Activated CD4-positive, alpha-beta T cell treated with anti-CD3 and anti-CD28 coated beads, Interleukin-2, amount 50 U/mL, for 16 hours (primary cell): ENCODE measurements at regions not wholly inside any gene's neighbourhood (a gene's known extent, or its start where the extent isn't known, plus 50 kb on each side); places are given as distances from the start of the nearest gene placed in this dataset.
"Not testable (repeated sequence)": the region's sequence is repeated elsewhere in the genome, so short reads cannot be mapped to it uniquely, and the experiment has no call there.

Source experiments
- DNase-seq: peaks from one replicate; pipeline ENCODE4 v3.0.0-alpha.2; 2020

GRCh38 chr5:174529925-174530681 is 194.3 kb upstream of the MSX2 start:
- no peak for DNase-seq

- no peak for DNase-seq
These were observed 192.6 kb upstream of the MSX2 start for GRCh38 chr5:174531782-174532191.

- peak; percentile 60 for DNase-seq
These were observed 191.6 kb upstream of the MSX2 start for GRCh38 chr5:174532455-174533453.

GRCh38 chr5:174533751-174534241 is 190.6 kb upstream of the MSX2 start:
- no peak for DNase-seq

- DNase-seq: no peak
These were observed 188.7 kb upstream of the MSX2 start for GRCh38 chr5:174535669-174536068.

- not testable (repeated sequence) for DNase-seq
These were observed 184.6 kb upstream of the MSX2 start for GRCh38 chr5:174539823-174540222.

- DNase-seq: no peak
These were observed 182.3 kb upstream of the MSX2 start for GRCh38 chr5:174542037-174542436.

- DNase-seq: no peak
These were observed 181.9 kb upstream of the MSX2 start for GRCh38 chr5:174542471-174542870.

GRCh38 chr5:174545926-174546325 is 178.5 kb upstream of the MSX2 start:
- no peak for DNase-seq

- DNase-seq: no peak
These were observed 176.6 kb upstream of the MSX2 start for GRCh38 chr5:174547814-174548213.

- DNase-seq: no peak
These were observed 175.1 kb upstream of the MSX2 start for GRCh38 chr5:174549254-174549653.

- no peak for DNase-seq
These were observed 174.4 kb upstream of the MSX2 start for GRCh38 chr5:174550026-174550425.

- no peak for DNase-seq
These were observed 172.0 kb upstream of the MSX2 start for GRCh38 chr5:174552428-174552827.

GRCh38 chr5:174553556-174553955 is 170.8 kb upstream of the MSX2 start:
- DNase-seq: no peak

- no peak for DNase-seq
These were observed 168.7 kb upstream of the MSX2 start for GRCh38 chr5:174555726-174556125.

- no peak for DNase-seq
These were observed 167.6 kb upstream of the MSX2 start for GRCh38 chr5:174556756-174557155.

GRCh38 chr5:174558190-174558589 is 166.2 kb upstream of the MSX2 start:
- no peak for DNase-seq

GRCh38 chr5:174559141-174559540 is 165.2 kb upstream of the MSX2 start:
- DNase-seq: no peak

GRCh38 chr5:174559566-174560090 is 164.8 kb upstream of the MSX2 start:
- DNase-seq: no peak

- no peak for DNase-seq
These were observed 163.5 kb upstream of the MSX2 start for GRCh38 chr5:174560861-174561260.

GRCh38 chr5:174563040-174563439 is 161.3 kb upstream of the MSX2 start:
- DNase-seq: not testable (repeated sequence)

GRCh38 chr5:174563899-174564298 is 160.5 kb upstream of the MSX2 start:
- no peak for DNase-seq

- no peak for DNase-seq
These were observed 156.8 kb upstream of the MSX2 start for GRCh38 chr5:174567506-174568141.
